ENCODE measurements at regions not wholly inside any gene's neighbourhood (a gene's known extent, or its start where the extent isn't known, plus 50 kb on each side); places are given as distances from the start of the nearest gene placed in this dataset.

DNA sequence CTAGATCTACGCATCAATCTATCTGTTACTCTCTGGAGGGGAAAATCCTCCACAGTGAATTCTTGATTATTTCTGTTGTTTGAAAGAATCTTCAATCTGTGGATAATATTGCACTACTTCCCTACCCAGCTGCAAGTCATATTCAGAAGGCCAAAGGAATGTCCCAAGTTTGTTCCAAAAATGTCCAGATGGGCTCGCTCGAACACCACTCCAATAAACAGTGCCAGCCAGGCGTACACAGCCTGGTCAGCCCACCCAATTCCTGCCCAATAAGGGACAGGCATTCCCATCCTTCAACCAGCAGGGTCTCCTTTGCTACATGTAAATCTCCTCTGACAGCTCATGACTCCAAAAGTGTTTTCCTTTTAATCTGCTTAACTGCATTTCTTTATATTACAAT is 80.7 kb upstream of the GPM6B start:
- TF ChIP-seq, protein P1, sequence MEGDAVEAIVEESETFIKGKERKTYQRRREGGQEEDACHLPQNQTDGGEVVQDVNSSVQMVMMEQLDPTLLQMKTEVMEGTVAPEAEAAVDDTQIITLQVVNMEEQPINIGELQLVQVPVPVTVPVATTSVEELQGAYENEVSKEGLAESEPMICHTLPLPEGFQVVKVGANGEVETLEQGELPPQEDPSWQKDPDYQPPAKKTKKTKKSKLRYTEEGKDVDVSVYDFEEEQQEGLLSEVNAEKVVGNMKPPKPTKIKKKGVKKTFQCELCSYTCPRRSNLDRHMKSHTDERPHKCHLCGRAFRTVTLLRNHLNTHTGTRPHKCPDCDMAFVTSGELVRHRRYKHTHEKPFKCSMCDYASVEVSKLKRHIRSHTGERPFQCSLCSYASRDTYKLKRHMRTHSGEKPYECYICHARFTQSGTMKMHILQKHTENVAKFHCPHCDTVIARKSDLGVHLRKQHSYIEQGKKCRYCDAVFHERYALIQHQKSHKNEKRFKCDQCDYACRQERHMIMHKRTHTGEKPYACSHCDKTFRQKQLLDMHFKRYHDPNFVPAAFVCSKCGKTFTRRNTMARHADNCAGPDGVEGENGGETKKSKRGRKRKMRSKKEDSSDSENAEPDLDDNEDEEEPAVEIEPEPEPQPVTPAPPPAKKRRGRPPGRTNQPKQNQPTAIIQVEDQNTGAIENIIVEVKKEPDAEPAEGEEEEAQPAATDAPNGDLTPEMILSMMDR (IDR thresholded peaks at IDR 0.05): no peak
- TF ChIP-seq JUND (IDR thresholded peaks at IDR 0.05) (no peak), TAF1 (IDR thresholded peaks at IDR 0.05; ENCODE audit: borderline replicate concordance, low read depth, low read length) (no peak), SIN3A (IDR thresholded peaks at IDR 0.05; ENCODE audit: borderline replicate concordance, low read depth, low read length) (no peak), EZH2phosphoT487 (IDR thresholded peaks at IDR 0.05; ENCODE audit: borderline replicate concordance, low read depth) (no peak), POLR2AphosphoS5 (IDR thresholded peaks at IDR 0.05; ENCODE audit: low read depth, low read length) (no peak), GABPA (IDR thresholded peaks at IDR 0.05; ENCODE audit: low read depth) (no peak), MXI1 (IDR thresholded peaks at IDR 0.05; ENCODE audit: low read depth, low read length) (no peak), TEAD4 (IDR thresholded peaks at IDR 0.05; ENCODE audit: borderline replicate concordance, insufficient read depth) (no peak), SMC3 (IDR thresholded peaks at IDR 0.05; ENCODE audit: low read depth, low read length) (no peak)
- TF ChIP-seq, protein P2, sequence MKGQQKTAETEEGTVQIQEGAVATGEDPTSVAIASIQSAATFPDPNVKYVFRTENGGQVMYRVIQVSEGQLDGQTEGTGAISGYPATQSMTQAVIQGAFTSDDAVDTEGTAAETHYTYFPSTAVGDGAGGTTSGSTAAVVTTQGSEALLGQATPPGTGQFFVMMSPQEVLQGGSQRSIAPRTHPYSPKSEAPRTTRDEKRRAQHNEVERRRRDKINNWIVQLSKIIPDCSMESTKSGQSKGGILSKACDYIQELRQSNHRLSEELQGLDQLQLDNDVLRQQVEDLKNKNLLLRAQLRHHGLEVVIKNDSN (IDR thresholded peaks at IDR 0.05; ENCODE audit: borderline replicate concordance, low read depth): no peak
- TF ChIP-seq, protein P3, sequence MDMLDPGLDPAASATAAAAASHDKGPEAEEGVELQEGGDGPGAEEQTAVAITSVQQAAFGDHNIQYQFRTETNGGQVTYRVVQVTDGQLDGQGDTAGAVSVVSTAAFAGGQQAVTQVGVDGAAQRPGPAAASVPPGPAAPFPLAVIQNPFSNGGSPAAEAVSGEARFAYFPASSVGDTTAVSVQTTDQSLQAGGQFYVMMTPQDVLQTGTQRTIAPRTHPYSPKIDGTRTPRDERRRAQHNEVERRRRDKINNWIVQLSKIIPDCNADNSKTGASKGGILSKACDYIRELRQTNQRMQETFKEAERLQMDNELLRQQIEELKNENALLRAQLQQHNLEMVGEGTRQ (IDR thresholded peaks at IDR 0.05; ENCODE audit: borderline replicate concordance, low read depth, low read length): no peak
- TF ChIP-seq, protein P4, sequence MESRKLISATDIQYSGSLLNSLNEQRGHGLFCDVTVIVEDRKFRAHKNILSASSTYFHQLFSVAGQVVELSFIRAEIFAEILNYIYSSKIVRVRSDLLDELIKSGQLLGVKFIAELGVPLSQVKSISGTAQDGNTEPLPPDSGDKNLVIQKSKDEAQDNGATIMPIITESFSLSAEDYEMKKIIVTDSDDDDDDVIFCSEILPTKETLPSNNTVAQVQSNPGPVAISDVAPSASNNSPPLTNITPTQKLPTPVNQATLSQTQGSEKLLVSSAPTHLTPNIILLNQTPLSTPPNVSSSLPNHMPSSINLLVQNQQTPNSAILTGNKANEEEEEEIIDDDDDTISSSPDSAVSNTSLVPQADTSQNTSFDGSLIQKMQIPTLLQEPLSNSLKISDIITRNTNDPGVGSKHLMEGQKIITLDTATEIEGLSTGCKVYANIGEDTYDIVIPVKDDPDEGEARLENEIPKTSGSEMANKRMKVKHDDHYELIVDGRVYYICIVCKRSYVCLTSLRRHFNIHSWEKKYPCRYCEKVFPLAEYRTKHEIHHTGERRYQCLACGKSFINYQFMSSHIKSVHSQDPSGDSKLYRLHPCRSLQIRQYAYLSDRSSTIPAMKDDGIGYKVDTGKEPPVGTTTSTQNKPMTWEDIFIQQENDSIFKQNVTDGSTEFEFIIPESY (IDR thresholded peaks at IDR 0.05; ENCODE audit: borderline replicate concordance, low read depth): no peak

All from SK-N-SH (cell line).